ENCODE measurements at regions not wholly inside any gene's neighbourhood (a gene's known extent, or its start where the extent isn't known, plus 50 kb on each side); places are given as distances from the start of the nearest gene placed in this dataset.

- no peak for TF ChIP-seq TCF12 (IDR thresholded peaks at IDR 0.05; ENCODE audit: low read depth)
- TF ChIP-seq TAF1 (IDR thresholded peaks at IDR 0.05; ENCODE audit: low read depth), result no peak
- TF ChIP-seq, protein P1, sequence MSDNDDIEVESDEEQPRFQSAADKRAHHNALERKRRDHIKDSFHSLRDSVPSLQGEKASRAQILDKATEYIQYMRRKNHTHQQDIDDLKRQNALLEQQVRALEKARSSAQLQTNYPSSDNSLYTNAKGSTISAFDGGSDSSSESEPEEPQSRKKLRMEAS (IDR thresholded peaks at IDR 0.05), result no peak
- no peak for TF ChIP-seq FOXM1 (IDR thresholded peaks at IDR 0.05; ENCODE audit: borderline replicate concordance, low read depth)
- no peak for TF ChIP-seq NFIC (IDR thresholded peaks at IDR 0.05)
- no peak for TF ChIP-seq ZBTB7A (IDR thresholded peaks at IDR 0.05; ENCODE audit: low read depth)
- TF ChIP-seq RAD21 (IDR thresholded peaks at IDR 0.05; ENCODE audit: low read depth), result no peak
- TF ChIP-seq CREB1 (IDR thresholded peaks at IDR 0.05; ENCODE audit: low read depth), result no peak
- TF ChIP-seq CEBPB (IDR thresholded peaks at IDR 0.05), result no peak
- no peak for TF ChIP-seq EP300 (IDR thresholded peaks at IDR 0.05; ENCODE audit: borderline replicate concordance)
- no peak for TF ChIP-seq TEAD4 (IDR thresholded peaks at IDR 0.05)
- no peak for TF ChIP-seq REST (IDR thresholded peaks at IDR 0.05; ENCODE audit: low read depth)
- no peak for TF ChIP-seq EGR1 (IDR thresholded peaks at IDR 0.05)
- no peak for TF ChIP-seq YY1 (IDR thresholded peaks at IDR 0.05; ENCODE audit: low read depth)
- TF ChIP-seq USF1 (IDR thresholded peaks at IDR 0.05), result no peak
These were observed 218.8 kb downstream of the IRF8 start for GRCh38 chr16:86117756-86118155.

DNA sequence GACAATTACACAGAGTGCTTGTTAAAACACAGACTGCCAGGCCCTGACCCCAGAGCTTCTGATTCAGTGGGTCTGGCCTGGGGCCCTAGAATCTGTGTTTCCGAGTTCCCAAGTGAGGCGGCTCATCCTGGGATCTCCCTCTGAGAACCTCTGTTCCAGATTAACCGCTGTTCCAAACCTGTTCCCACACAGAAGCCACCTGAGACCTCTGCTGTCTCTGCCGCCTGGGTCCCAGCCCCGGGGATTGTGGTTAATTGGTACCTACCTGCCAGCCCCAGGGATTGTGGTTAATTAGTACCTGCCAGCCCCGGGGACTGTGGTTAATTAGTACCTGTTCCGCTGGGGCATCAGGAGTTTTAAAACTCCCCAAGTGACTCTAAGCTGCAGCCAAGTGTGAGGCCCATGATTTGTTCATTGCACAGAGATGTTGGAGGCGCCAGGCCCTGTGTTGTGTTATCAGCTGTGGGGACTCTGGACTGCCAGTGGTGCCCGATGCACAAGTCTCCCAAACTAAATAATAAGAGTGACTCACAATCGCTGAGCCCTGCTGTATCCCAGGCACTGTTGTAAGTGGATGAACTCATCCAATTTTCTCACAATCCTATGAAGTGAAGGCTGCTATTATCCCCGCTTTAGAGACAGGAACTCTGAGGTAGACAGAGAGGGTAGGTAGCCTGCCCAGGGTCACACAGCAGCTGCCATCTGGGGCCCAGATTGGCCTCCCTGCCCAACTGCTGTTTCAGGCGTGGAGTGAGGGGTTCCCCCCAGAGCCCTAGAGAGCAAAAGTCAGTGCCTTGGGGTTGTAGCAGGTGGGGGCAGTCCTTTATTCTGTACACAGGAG is 219.7 kb downstream of the IRF8 start:
- no peak for TF ChIP-seq YY1 (IDR thresholded peaks at IDR 0.05; ENCODE audit: low read depth)
- no peak for TF ChIP-seq CEBPB (IDR thresholded peaks at IDR 0.05)
- no peak for TF ChIP-seq EP300 (IDR thresholded peaks at IDR 0.05; ENCODE audit: borderline replicate concordance)
- no peak for TF ChIP-seq ZBTB7A (IDR thresholded peaks at IDR 0.05; ENCODE audit: low read depth)
- TF ChIP-seq, protein P1 (IDR thresholded peaks at IDR 0.05), result no peak
- TF ChIP-seq TAF1 (IDR thresholded peaks at IDR 0.05; ENCODE audit: low read depth), result no peak
- TF ChIP-seq REST (IDR thresholded peaks at IDR 0.05; ENCODE audit: low read depth), result no peak
- TF ChIP-seq USF1 (IDR thresholded peaks at IDR 0.05), result no peak
- no peak for TF ChIP-seq NFIC (IDR thresholded peaks at IDR 0.05)
- no peak for TF ChIP-seq EGR1 (IDR thresholded peaks at IDR 0.05)
- no peak for TF ChIP-seq TEAD4 (IDR thresholded peaks at IDR 0.05)
- TF ChIP-seq TCF12 (IDR thresholded peaks at IDR 0.05; ENCODE audit: low read depth), result no peak

DNA sequence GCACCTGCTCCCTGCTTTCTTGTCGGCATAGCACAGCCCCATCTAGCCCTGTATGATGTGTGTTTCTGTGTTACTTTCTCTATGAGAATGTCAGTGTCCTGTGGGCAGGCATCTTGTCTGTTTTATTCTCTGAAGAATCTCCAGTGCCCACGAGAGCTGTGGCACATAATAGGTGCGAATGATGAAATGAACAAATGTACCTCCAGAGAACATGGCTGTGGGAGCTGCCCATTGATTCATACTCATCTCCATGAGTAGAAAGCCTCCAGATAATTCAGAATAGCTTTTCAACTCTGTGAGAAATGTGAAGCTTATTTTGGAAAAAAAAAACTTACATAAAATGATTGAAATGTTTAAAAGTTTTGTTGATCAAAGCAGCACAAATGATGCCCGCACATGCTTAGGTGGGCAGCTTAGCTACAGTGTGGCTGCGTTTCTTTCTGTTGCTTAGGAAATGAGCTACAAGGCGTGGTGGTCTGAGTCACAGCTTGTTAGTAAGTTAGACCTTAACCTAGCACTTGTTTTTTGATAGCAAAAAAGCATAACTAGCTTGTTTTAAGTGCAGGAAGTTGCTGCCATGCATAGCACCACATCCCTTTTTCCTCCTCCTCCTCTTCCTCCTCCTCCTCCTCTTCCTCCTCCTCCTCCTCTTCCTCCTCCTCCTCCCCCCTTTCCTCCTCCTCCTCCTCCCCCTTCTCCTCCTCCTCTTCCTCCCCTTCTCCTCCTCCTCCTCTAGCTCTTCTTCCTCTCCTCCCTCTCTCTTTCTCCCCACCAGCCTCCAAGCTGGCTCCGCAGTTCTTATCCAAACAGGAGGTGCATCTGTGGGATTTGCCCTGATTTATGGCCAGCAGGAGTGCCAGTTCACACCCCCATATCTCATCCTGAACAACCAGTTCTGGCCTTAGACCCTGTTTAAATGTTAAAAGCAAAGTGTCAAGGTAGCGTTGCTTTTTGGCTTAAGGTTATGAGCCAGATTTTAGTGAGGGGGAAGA is 221.5 kb downstream of the IRF8 start:
- TF ChIP-seq ZBTB7A (IDR thresholded peaks at IDR 0.05; ENCODE audit: low read depth) (no peak), YY1 (IDR thresholded peaks at IDR 0.05; ENCODE audit: low read depth) (no peak)
- TF ChIP-seq, protein P1 (IDR thresholded peaks at IDR 0.05), result no peak

DNA sequence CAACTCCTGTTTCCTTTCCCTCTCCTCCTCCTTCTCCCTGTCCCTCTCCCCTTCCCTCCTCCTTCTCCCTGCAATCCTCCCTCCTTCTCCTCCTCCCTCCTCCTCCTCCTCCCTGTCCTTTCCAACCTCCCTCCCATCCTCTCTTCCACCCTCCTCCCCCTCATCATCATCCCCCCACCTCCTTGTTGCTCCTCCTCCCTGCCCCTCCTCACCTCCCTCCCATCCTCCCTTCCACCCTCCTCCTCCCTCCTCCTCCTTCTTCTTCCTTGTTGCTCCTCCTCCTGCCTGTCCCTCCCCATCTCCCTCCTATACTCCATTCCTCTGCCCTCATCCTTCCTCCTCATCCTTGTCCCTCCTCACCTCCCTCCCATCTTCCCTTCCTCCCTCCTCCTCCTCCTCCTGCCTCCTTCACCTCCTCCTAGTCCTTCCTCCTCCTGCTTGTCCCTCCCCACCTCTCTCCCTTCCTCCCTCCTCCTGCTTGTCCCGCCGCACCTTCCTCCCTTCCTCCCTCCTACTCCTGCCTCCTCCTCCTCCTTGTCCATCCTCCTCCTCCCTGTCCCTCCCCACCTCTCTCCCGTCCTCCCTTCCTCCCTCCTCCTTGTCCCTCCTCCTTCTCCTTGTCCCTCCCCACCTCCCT is 222.5 kb downstream of the IRF8 start:
- no peak for TF ChIP-seq TAF1 (IDR thresholded peaks at IDR 0.05; ENCODE audit: low read depth)
- no peak for TF ChIP-seq EGR1 (IDR thresholded peaks at IDR 0.05)
- no peak for TF ChIP-seq YY1 (IDR thresholded peaks at IDR 0.05; ENCODE audit: low read depth)
- TF ChIP-seq CEBPB (IDR thresholded peaks at IDR 0.05), result no peak
- TF ChIP-seq NFIC (IDR thresholded peaks at IDR 0.05), result no peak
- no peak for TF ChIP-seq RAD21 (IDR thresholded peaks at IDR 0.05; ENCODE audit: low read depth)
- TF ChIP-seq USF1 (IDR thresholded peaks at IDR 0.05), result no peak
- TF ChIP-seq FOXM1 (IDR thresholded peaks at IDR 0.05; ENCODE audit: borderline replicate concordance, low read depth), result no peak
- no peak for TF ChIP-seq TCF12 (IDR thresholded peaks at IDR 0.05; ENCODE audit: low read depth)

Measured in Ishikawa (cell line).